ENCODE measurements at regions not wholly inside any gene's neighbourhood (a gene's known extent, or its start where the extent isn't known, plus 50 kb on each side); places are given as distances from the start of the nearest gene placed in this dataset.

DNA sequence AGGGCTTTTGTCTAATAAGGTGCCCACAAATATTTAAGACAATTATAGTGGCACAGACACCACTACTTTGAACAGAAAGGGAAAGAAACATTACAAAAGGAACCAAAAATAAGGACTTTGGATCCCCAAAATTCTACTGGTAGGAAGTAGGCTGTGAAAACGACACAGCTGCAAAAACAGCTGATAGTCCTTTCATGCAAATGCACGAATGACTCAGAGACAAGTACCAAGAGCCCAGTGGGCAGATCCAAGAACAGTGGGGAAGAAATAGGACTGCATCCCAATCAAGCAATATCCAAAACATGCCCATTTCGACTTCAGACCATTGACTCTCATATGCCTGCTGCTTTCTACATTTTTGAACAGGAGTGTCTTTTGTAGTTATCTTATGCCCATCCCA lies 269.4 kb upstream of the NBEA start:
- Mint-ChIP-seq H3K27ac (peak overlapping the region in 1 of 2 donors; percentile 42), H3K4me3 (no peak overlapping the region), H3K4me1 (no peaks in the 10 kb centered on the region), H3K27me3 (no peaks in the 10 kb centered on the region), H3K9me3 (peaks cover 0 to 8% of the 10 kb centered on the region in 2 donors)
- DNase-seq (no peak), ATAC-seq (no peak)

DNA sequence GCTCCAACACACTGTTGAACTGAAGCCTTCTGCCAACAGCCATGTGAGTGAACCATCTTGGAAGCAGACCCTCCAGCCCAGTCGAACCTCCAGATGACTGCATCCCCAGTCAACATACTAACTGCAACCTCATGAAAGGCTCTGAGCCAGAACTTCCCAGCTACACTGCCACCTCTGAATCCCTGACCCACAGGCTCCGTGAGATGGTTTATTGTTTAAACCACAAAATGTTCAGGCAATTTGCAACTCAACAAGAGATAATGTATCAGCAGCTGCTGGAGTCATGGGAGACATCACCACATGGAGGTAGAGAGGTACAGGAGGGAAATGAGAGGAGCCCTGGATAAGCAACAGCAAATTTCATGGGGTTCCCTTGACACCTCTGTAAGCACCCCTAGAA lies 266.4 kb upstream of the NBEA start:
- Mint-ChIP-seq H3K4me3 (no peak overlapping the region), H3K27me3 (no peaks in the 10 kb centered on the region), H3K4me1 (no peaks in the 10 kb centered on the region), H3K9me3 (peaks cover 0 to 4% of the 10 kb centered on the region in 2 donors), H3K27ac (no peak overlapping the region)
- DNase-seq (no peak), ATAC-seq (no peak)

DNA sequence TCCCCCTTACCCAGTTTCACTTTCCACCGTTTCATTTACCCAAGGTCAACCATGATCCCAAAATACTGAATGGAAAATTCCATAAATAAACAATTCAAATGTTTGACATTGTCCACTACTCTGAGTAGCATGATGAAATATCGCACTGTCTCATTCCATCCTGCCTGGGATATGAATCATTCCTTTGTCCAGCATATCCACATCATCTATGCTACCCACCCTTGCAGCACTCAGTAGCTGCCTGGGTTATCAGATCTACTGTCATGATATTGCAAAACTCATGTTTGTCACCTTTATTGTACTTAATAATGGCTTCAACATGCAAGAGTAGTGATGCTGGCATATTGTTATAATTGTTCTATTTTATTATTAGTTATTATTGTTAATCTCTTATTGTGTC lies 263.9 kb upstream of the NBEA start:
- no peaks in the 10 kb centered on the region for H3K4me1 Mint-ChIP-seq
- no peak overlapping the region for H3K27ac Mint-ChIP-seq
- H3K27me3 Mint-ChIP-seq, result no peaks in the 10 kb centered on the region
- no peak for ATAC-seq
- DNase-seq, result no peak
- peaks cover 0 to 4% of the 10 kb centered on the region in 2 donors for H3K9me3 Mint-ChIP-seq
- no peak overlapping the region for H3K4me3 Mint-ChIP-seq

DNA sequence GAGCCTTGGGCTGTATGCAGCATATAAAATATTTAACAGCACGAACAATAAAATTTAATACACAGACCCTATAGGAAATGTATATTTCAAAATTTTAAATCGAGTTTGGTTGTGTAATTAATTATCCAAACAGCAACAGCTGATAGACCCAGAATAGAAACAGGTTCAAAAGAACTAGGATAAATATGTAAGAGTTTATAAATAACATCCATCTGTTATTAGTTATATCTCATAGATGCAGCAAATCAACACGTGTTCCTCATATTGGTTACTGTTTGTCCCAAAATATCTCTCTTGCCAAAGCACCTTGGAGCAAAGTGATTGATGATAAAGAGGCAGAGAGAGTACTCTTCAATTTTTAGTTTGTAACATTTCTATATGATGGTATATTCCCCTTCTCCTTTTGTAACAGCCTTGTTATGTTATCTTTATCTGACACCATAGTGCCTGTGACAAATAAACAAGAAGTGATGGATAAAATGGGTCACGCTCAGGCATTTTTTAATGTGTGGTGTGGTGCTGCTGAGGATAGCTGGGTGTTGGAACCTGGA lies 260.6 kb upstream of the NBEA start:
- Mint-ChIP-seq H3K27me3 (no peaks in the 10 kb centered on the region), H3K4me1 (no peaks in the 10 kb centered on the region), H3K4me3 (no peak overlapping the region), H3K27ac (no peak overlapping the region), H3K9me3 (no peaks in the 10 kb centered on the region)
- ATAC-seq, result no peak
- DNase-seq, result no peak

DNA sequence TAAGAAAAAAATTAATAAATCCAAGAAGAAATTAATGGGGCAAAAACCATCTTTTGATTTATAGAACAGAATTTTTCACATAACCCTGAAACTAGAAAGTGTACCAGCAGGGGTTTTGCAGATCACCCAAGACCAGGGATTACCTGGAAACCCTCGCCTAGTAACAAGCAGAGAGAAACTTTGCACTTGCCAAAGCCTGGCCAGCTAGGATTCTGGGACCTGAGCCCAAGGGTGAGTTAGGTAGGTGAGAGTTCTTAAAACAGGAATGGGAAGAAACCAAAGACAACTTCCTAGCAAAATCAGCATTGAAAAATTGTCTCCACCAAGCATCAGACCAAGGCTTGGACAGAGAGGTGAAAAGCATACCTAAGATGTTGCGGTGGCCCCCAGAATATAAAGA lies 247.0 kb upstream of the NBEA start:
- Mint-ChIP-seq H3K4me3 (no peak overlapping the region), H3K4me1 (no peaks in the 10 kb centered on the region), H3K27ac (peak overlapping the region in 1 of 2 donors; percentile 54), H3K27me3 (no peaks in the 10 kb centered on the region), H3K9me3 (peaks cover 7 to 11% of the 10 kb centered on the region in 2 donors)
- DNase-seq (no peak), ATAC-seq (no peak)

DNA sequence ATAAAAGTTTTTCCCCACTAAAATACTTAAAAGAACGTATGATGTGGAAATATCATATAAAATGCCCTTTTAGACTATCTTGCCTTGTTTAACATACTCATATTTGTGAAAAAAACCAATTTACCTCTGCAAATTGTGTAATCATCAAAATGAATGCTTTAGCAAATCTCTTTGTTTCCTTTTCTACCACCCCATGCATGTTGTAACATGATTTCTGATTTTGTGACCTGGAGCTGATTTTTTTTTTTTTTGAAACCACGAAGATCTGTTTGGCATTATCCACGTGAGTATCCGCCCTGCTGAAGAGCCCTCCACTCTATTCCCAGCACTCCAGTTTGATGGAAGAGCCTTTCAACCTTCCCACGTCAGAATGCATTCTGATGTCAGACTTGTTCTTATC lies 245.8 kb upstream of the NBEA start:
- H3K9me3 Mint-ChIP-seq, result peaks cover 4 to 11% of the 10 kb centered on the region in 2 donors
- ATAC-seq, result no peak
- no peak overlapping the region for H3K27ac Mint-ChIP-seq
- no peaks in the 10 kb centered on the region for H3K27me3 Mint-ChIP-seq
- H3K4me3 Mint-ChIP-seq, result no peak overlapping the region
- H3K4me1 Mint-ChIP-seq, result no peaks in the 10 kb centered on the region
- no peak for DNase-seq

DNA sequence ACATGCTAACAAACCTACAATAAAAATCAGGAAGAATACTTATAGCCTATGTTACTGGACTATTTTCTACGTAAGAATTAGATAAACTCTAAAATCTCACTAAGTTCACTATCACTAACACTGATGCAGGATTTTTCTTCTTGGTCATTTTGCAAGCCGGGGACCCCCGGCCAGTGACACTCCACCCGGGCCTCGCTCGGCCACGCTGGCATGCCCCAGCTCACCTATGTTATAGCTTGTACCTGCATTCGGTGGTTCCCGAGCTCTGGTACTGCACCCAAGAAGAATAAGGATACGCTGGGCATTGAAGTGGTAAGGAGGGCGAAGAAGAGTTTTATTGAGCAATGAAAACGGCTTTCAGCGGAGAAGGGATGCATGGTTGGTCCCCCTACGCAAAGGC lies 245.3 kb upstream of the NBEA start:
- Mint-ChIP-seq H3K9me3 (peaks cover 4 to 11% of the 10 kb centered on the region in 2 donors), H3K27me3 (no peaks in the 10 kb centered on the region), H3K4me1 (no peaks in the 10 kb centered on the region), H3K4me3 (no peak overlapping the region), H3K27ac (no peak overlapping the region)
- no peak for ATAC-seq
- DNase-seq, result no peak

DNA sequence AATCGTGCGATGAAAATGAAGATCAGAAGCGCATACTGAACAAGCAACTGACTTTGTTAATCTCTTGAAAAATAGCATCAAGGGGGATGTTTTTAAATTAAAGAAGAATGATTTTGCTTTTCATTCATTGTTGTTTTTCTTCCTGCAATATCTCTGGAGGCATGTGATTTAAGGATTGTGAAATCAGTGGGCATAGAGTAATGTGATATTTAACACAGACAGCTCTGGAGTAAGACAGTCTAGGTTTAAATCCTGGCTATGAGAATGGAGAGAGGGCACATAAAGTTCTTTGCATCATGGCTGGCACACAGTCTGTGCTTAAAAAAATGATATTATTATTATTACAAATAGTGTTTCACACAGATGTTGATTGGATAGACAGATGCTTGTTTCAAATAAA lies 243.1 kb upstream of the NBEA start:
- Mint-ChIP-seq H3K4me1 (no peaks in the 10 kb centered on the region), H3K27ac (no peak overlapping the region), H3K9me3 (peaks cover 4 to 11% of the 10 kb centered on the region in 2 donors), H3K27me3 (no peaks in the 10 kb centered on the region), H3K4me3 (no peak overlapping the region)
- ATAC-seq, result no peak
- DNase-seq, result no peak

DNA sequence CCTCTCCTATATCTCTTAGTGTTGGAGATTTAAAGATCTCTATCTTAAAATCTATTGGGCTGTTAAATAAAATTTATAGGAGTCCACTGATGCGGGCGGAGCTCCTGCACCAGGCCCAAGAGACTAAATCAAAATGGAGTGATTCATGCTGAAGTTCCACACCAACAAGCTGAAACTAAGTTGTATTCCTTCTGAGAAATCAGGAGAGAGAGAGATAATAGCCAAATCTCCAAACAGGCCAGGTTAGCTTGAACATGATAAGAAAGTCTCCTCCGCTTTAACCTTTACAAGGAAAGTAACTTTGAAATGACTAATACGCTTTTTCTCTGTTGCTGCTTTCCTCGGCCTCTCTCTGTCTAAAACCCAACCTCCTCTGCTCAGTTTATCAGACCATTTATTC lies 241.9 kb upstream of the NBEA start:
- Mint-ChIP-seq H3K4me1 (no peaks in the 10 kb centered on the region), H3K27ac (no peak overlapping the region), H3K27me3 (no peaks in the 10 kb centered on the region), H3K9me3 (peaks cover 4 to 11% of the 10 kb centered on the region in 2 donors), H3K4me3 (no peak overlapping the region)
- DNase-seq (no peak), ATAC-seq (no peak)

DNA sequence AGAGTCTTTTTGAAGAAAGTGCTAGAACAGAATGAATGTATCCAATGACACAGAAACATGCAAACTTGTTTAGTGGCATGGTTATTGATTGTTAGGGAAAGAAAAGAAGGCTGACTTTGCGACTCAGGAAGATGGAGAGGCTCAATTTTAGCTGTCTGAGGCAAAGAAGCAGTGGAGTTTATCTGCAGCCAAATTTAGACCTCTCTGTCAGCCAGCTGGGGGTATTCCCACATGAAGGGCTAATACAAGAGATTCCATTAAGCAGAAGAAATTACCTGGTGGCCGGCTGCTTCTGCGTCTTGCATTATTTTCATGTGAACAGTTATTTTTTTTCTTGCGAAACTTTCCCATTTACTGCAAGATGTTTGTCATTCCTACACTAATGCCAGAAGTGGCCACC lies 240.2 kb upstream of the NBEA start:
- H3K27ac Mint-ChIP-seq, result no peak overlapping the region
- no peaks in the 10 kb centered on the region for H3K4me1 Mint-ChIP-seq
- H3K27me3 Mint-ChIP-seq, result peaks cover 6% of the 10 kb centered on the region
- H3K4me3 Mint-ChIP-seq, result no peak overlapping the region
- peaks cover 6 to 10% of the 10 kb centered on the region in 2 donors for H3K9me3 Mint-ChIP-seq
- DNase-seq (no peak), ATAC-seq (no peak)

DNA sequence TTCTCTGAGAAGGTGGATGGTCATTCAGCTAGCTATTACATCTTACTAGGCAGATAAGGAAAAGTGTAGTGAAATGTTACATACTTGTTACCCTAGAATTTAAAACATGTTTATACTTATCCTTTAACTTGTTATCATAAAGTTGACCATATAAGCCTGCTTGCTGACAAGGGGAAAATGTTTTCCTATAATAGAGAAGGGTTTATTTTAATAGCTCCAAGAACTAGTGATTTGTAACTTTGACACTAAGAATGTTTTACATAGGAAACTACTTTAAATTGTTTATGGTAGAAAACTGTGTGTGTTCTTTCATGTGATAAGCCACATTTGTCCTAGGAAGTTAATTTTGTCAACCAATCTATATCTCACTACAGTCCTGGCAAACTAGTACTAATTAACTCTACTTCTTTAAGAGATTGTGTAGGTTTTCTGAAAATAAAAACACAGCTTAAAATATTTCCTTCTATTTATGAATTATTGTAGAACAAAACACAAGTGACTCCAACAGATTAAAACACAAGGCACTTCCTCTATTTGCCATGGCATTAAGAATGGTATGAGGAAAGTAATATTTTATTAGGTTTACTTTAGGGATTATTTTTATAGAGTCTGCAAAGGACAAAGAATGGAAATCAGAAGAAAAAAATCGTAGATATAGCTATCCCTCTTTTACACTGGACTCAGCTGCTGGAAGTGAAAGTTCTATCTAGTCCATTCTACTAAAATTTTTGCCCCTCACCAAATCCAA lies 233.3 kb upstream of the NBEA start:
- no peak overlapping the region for H3K27ac Mint-ChIP-seq
- no peak for DNase-seq
- H3K9me3 Mint-ChIP-seq, result peaks cover 6 to 7% of the 10 kb centered on the region in 2 donors
- H3K4me1 Mint-ChIP-seq, result no peaks in the 10 kb centered on the region
- peaks cover 6% of the 10 kb centered on the region for H3K27me3 Mint-ChIP-seq
- no peak for ATAC-seq
- H3K4me3 Mint-ChIP-seq, result no peak overlapping the region

DNA sequence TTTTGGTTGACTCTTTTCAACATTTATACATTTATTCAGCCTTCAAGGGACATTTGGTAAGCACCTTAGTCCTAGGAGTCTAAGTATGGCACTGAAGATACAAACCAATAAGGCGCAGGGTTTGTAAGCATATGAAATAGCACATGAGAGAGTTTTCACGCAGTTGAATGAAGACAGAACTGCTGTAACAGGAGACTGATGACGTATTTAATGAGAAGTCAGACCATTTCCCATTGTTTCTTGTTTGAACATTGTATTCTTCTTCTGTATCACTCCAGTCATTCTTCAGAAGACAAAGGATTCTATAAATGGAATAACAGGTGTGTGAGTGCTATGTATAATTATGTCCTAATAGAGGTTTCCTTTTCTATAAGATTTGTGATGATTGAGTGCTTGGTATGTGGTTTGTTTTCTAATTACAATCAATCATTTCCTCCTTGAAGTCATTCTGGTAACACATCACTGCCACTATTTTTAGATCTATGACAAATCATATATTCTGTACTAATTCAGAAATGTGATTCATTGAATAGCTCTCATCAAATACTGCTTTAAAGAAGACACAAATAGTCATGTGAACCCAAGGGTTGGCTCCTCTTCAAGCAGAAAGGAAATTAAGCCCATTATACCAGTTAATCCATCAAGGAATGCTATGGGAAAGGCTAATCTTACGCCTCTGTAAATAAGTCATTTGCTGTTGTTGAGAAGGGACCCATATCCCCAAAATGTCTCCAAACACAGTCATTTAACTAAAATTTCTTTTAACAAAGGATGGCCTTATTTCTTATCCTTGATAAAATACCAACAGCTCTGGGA lies 222.8 kb upstream of the NBEA start:
- Mint-ChIP-seq H3K4me1 (no peaks in the 10 kb centered on the region), H3K4me3 (no peak overlapping the region), H3K27me3 (peaks cover 3% of the 10 kb centered on the region), H3K27ac (no peak overlapping the region), H3K9me3 (no peaks in the 10 kb centered on the region)
- ATAC-seq, result no peak
- DNase-seq, result no peak

DNA sequence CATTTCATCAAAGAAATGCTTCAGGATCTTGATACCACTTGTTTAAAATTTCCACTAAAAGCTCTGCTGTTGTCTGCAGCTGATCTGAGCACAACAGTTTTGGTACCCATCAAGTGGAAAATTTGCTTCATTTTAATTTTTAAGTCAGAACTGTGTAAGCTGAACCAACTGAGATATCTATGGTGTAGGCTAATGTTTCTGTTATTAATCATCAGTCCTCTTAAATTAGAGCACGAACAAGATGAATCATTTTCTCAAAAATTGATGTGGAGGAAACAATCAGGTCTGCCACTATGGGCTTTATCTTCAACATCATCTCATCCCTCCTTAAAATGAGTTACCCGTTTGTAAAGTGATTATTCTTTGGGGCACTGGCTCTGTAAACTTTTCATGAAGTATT lies 221.5 kb upstream of the NBEA start:
- DNase-seq, result no peak
- Mint-ChIP-seq H3K4me3 (no peak overlapping the region), H3K9me3 (no peaks in the 10 kb centered on the region), H3K27ac (no peak overlapping the region), H3K4me1 (no peaks in the 10 kb centered on the region), H3K27me3 (peaks cover 6% of the 10 kb centered on the region)
- ATAC-seq, result no peak

DNA sequence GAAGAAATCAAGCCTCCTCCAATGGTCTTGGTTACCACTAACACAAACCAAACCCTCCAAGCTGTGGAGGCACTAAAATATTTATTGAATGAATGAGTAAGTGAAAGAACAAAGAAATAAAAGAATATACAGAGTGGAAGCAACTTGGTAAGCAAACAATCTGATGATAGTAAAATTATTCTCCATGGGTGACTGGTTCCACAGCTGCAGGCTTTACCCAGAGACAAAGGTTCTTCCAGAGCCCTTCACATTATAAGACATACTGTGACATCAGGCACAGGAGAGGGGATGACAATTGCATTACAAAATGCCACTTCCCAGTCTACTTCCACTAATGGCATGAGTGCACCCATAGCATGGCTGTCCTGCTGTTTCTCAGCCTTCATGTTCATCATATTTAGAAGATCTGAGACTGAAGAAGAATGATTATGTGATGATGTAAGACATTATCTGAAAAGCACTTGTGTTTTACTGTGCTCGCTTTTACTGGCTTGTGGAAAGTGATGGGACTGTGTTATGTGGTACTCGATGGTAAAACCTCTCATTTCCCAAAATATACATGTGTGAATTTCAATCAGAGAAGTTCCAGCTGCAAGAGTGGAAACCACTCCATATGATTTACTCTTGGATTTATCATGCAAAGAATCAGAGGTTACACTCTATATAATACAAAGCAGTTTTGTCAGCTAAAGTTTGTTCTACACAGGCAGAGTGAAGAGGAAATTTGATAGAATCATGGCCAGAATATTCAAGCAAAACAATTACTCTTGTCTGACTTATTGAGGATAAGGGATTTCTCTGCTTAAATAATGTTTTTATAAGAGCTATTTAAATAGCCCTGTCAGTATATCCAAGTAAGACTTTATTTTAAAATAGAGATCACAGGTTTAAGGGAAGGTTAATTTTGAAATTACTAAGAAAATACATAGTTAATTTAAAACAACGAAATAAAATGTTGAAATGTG lies 220.2 kb upstream of the NBEA start:
- Mint-ChIP-seq H3K27ac (no peak overlapping the region), H3K4me3 (no peak overlapping the region), H3K4me1 (no peaks in the 10 kb centered on the region), H3K9me3 (no peaks in the 10 kb centered on the region), H3K27me3 (peaks cover 6% of the 10 kb centered on the region)
- ATAC-seq (no peak), DNase-seq (no peak)

DNA sequence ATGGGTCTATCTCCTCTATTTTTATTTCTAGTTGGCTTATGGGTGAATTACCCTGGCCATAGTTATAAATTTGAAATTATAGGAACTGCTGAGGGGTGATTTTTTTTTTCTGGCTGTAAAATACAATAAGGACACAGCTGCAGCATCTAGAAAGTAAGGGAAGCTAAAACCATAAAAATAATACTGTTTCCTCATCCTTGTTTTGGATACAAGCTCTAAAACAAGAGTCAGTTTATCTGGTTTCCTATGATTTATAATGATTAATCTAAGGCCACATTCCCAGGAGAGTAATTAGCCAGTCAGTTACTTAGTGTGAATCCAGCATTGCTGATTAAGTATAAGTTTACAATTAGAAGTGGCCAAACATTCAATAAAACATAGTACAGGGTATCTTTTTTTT lies 219.1 kb upstream of the NBEA start:
- DNase-seq, result no peak
- ATAC-seq, result no peak
- no peaks in the 10 kb centered on the region for H3K9me3 Mint-ChIP-seq
- no peak overlapping the region for H3K4me3 Mint-ChIP-seq
- H3K27ac Mint-ChIP-seq, result no peak overlapping the region
- no peaks in the 10 kb centered on the region for H3K4me1 Mint-ChIP-seq
- peaks cover 6% of the 10 kb centered on the region for H3K27me3 Mint-ChIP-seq

All from stimulated activated naive CD8-positive, alpha-beta T cell treated with anti-CD3 and anti-CD28 coated beads, Interleukin-15, amount 100 ng/mL, for 72 hours (primary cell).